Mesodermal cell (in vitro differentiated cells): ENCODE measurements at regions not wholly inside any gene's neighbourhood (a gene's known extent, or its start where the extent isn't known, plus 50 kb on each side); places are given as distances from the start of the nearest gene placed in this dataset.

Experiments used
- H3K27ac ChIP-seq: 2 replicates; pipeline ENCODE4 v1.7.0; 2013; ENCODE audit warnings: mild to moderate bottlenecking, low read depth, low read length, moderate library complexity; ENCODE audit not compliant: severe bottlenecking
- H3K36me3 ChIP-seq: 2 replicates; pipeline ENCODE4 v1.7.1; 2013; ENCODE audit warnings: mild to moderate bottlenecking, low read length, moderate library complexity; ENCODE audit not compliant: control insufficient read depth, insufficient read depth
- H3K4me1 ChIP-seq: one replicate; pipeline ENCODE4 v1.7.1; 2013; ENCODE audit warnings: mild to moderate bottlenecking, low read length; ENCODE audit not compliant: insufficient read depth, control insufficient read depth, poor library complexity, severe bottlenecking
- H3K4me3 ChIP-seq: 2 replicates; pipeline ENCODE4 v1.7.0; 2013; ENCODE audit warnings: low read length, control low read depth, mild to moderate bottlenecking; ENCODE audit not compliant: insufficient read depth, poor library complexity, severe bottlenecking; ENCODE audit errors: extremely low read depth
- H3K9me3 ChIP-seq: 2 replicates; pipeline ENCODE4 v1.7.1; 2013; ENCODE audit warnings: mild to moderate bottlenecking, low read length, moderate library complexity; ENCODE audit not compliant: control insufficient read depth
- WGBS, 2 experiments: methylation state at CpG; one replicate each; pipeline ENCODE4 v1.1.5; 2013; ENCODE audit warnings: missing lambda C conversion rate in 2 of 2; ENCODE audit not compliant: insufficient coverage in 2 of 2; 5-methylcytosine and 5-hydroxymethylcytosine counted together

DNA sequence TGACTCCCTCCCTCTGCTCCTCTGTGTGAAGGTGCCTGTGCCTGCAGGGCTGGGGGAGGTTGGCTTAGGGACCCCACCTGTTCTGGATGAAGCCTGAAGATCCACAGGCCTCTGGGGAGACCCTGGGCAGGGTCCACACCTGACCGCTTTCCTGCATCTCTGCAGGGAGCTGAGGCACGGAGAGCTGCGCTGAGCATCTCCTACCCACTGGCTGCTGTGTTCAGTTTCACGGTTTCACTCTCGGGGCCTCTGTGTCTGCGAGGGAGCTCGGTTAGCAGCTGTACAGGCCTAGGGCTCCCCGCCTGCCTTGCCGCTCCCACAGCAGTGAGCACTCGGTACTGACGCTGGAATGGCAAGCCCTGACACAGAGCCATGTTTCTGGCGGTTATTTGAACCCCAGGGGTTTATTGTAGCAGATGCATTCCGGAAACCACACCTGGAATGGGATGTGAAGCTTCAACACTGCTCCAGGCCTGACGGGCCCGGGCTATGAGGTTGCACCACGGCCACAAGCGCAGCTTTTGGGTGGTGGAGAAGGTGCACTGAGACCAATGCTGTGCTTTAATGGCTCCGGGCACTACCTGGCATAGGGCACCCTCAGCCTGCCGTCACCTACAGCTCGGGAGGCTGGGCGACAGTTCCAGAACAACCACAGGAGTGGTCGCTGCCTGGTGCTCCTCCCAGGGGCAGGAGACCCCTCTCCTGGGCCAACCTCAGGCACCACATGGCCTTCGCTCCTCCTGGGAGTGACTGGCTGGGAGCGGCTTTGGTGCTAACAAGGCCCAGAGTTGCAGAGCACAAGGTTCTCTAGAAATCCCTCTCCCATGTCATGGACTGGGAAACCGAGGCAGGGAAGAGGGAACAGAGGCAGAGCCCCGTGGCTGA, 257.9 kb downstream of the NDUFA10 start:
- 86 to 87% methylated on average over 23 to 24 of the region's 26 CpGs for WGBS, 2 experiments
- Histone ChIP-seq H3K4me1 (no peaks in the 10 kb centered on the region), H3K4me3 (no peak overlapping the region), H3K27ac (no peak overlapping the region), H3K36me3 (no peaks in the 10 kb centered on the region), H3K9me3 (no peaks in the 10 kb centered on the region)

- WGBS, 2 experiments: 93 to 95% methylated on average over 9 to 12 of the region's 12 CpGs
- no peaks in the 10 kb centered on the region for H3K4me1 ChIP-seq
- no peaks in the 10 kb centered on the region for H3K36me3 ChIP-seq
- H3K27ac ChIP-seq: no peak overlapping the region
- no peak overlapping the region for H3K4me3 ChIP-seq
- H3K9me3 ChIP-seq: no peaks in the 10 kb centered on the region
These were observed 259.2 kb downstream of the NDUFA10 start for GRCh38 chr2:239765911-239766310.

DNA sequence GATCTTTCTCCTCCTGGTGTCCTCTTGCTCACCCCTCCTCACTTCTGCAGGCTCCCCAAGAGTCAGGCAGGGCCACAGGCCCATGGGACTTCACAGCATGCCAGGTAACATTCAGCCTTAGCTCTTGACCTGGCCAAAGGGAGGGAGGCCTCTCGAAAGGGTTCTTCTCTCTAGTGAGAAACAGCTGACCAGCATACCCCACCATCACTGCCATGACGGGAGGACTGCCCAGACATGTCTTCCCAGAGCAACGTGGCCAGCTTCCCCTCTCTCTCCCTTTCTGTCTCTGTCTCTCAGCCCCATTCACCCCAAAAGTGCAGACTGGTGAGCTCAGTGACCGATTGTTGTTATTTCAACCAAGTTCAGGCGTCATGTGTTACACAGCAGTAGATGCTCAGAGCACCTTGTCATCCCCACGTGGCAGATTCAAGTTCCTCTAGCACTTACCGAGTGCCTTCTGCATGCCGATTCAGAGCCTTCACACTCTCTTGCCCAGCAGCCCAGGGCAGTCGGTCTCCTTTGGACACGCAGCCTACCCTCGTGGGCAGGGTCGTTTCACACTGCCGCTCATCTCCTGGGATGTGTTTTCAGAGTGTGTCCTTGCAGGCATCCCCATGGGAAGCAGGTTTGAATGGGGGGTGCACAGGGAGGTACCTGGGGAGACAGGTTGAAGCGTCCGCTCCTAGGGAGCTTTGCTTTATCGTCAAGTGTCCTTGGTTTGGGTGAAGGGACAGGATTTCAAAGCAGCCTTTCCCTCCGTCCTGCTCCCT, 259.9 kb downstream of the NDUFA10 start:
- H3K27ac ChIP-seq: no peak overlapping the region
- WGBS, 2 experiments: 85 to 89% methylated on average over 11 to 17 of the region's 17 CpGs

DNA sequence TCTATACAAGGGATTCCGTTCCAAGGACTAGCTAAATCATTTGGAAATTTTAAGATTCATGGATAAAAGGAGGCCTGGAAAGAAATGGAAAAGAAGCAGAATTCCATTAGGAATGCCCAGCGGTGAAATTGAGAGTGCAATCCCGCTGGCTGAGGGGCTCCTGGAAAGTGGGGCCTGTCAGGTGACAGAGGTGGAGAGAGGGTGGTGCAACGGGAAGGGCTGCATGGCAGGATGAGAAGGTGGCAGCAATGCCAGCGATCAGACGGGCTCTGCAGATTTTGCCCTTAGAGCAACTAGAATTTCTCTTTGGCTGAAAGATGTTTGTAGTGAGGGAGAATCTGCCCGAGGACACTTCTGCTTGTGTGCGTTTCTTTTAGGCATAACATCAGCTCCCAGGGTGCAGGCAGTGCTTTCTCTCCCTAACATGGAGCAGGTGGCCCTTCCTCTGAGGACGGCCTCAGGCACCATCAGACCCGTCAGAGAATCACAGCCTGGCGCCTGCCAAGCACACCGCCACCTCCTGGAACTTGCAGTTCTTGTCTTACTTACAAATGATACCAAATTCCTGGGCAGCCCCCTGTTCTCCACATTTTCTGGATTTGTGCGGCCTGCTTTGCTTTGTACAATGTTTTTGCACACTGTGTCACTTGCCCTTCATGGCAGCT, 261.6 kb downstream of the NDUFA10 start:
- Histone ChIP-seq H3K27ac (no peak overlapping the region), H3K4me1 (peaks cover 4% of the 10 kb centered on the region), H3K9me3 (no peaks in the 10 kb centered on the region), H3K36me3 (no peaks in the 10 kb centered on the region), H3K4me3 (no peak overlapping the region)
- 72 to 76% methylated on average over 7 to 11 of the region's 13 CpGs for WGBS, 2 experiments

More for the DNA sequence above, 259.9 kb downstream of the NDUFA10 start:
- no peaks in the 10 kb centered on the region for H3K4me1 ChIP-seq
- H3K36me3 ChIP-seq: no peaks in the 10 kb centered on the region
- H3K4me3 ChIP-seq: no peak overlapping the region
- no peaks in the 10 kb centered on the region for H3K9me3 ChIP-seq

DNA sequence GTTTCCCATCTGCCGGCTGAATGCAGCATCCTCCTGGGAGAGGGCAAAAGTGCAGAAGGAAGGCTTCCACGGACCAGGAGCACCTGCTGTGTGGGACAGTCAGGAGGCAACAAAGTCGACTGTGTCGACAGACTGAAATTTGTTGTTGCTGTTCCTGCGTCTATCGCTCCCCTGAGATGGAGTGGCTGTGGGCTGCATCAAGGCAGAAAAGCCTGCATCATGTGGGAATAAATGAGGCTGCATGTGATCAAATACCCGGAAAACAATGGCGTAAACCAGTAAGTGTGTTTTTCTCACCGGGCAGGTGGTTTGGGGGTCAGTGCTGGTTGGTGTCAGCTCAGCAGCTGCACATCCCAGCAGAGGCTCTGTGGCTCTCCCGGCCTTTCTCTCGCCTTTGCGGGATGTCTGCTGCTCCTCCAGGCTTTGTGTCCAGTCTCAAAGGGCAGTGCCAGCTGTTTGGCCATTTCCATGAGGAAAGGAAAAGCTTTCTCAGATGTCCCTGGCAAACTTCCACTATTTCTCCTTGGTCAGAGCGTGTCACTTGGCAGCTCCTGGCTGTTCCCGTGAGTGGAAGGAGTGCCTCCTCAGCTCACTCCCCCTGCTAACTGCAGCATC, 262.4 kb downstream of the NDUFA10 start:
- no peak overlapping the region for H3K27ac ChIP-seq
- 92% methylated on average over 14 of the region's 14 CpGs for WGBS, 2 experiments

DNA sequence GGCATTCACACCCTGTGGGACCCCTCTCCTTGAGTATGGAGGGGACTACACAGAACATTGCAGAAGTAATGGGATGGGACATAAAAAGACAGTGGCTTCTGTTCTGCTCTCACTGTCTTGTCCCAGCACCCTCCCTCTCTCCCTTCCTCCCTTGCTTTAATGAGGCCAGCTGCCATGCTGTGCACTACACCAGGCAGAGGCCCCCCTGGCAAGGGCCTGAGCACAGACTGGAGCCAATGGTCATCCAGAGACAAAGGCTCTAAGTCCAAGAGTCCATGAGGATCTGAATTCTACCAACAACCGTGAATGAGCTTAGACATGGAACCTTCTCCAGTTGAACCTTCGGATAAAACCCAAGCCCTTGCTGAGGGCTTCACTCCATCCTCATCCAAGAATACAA, 263.0 kb downstream of the NDUFA10 start:
- 91 to 92% methylated on average over 2 of the region's 2 CpGs for WGBS, 2 experiments
- no peaks in the 10 kb centered on the region for H3K36me3 ChIP-seq
- H3K9me3 ChIP-seq: no peaks in the 10 kb centered on the region
- peaks cover 15% of the 10 kb centered on the region for H3K4me1 ChIP-seq
- no peak overlapping the region for H3K4me3 ChIP-seq
- no peak overlapping the region for H3K27ac ChIP-seq

More for the DNA sequence above, 262.4 kb downstream of the NDUFA10 start:
- no peaks in the 10 kb centered on the region for H3K9me3 ChIP-seq
- H3K4me3 ChIP-seq: no peak overlapping the region
- no peaks in the 10 kb centered on the region for H3K36me3 ChIP-seq
- peaks cover 12% of the 10 kb centered on the region for H3K4me1 ChIP-seq

- no peaks in the 10 kb centered on the region for H3K9me3 ChIP-seq
- peaks cover 15% of the 10 kb centered on the region for H3K4me1 ChIP-seq
- H3K36me3 ChIP-seq: no peaks in the 10 kb centered on the region
- H3K4me3 ChIP-seq: no peak overlapping the region
- 89 to 93% methylated on average over 6 of the region's 6 CpGs for WGBS, 2 experiments
- H3K27ac ChIP-seq: no peak overlapping the region
These were observed 264.5 kb downstream of the NDUFA10 start for GRCh38 chr2:239760596-239760995.

DNA sequence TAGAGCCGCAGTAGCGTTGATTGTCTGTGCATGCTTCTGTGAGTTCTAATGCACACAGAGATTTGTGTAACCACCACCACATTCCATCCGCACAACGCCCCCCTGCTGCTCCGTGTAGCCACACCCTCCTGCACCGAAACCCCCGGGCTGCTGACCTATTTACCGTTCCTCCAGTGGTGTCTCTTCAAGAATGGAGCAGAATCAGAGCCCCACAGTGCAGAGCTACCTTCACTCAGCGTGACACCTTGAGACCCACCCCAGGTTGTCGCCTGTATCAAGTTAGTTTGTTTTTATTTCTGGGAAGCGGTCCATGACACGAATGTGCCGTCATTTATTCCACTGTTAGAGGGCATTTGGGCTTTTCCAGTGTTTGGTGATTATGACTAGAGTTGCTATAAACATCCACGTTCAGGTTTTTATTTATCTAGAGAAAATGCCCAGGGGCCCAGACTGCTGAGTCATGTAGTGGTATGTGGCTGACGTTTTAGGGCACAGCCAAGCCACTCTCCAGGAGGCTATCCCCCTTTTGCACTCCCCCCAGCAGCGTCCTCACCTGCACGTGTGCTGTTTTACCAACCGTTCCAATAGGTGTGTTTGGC, 266.8 kb downstream of the NDUFA10 start:
- no peaks in the 10 kb centered on the region for H3K9me3 ChIP-seq
- H3K4me1 ChIP-seq: peaks cover 15% of the 10 kb centered on the region
- 72 to 76% methylated on average over 13 to 15 of the region's 18 CpGs for WGBS, 2 experiments
- H3K27ac ChIP-seq: peak overlapping the region; percentile 59
- H3K36me3 ChIP-seq: no peaks in the 10 kb centered on the region
- no peak overlapping the region for H3K4me3 ChIP-seq

GRCh38 chr2:239756790-239757760, 268.1 kb downstream of the NDUFA10 start:
- Histone ChIP-seq H3K27ac (no peak overlapping the region), H3K36me3 (no peaks in the 10 kb centered on the region), H3K4me3 (no peak overlapping the region), H3K4me1 (peaks cover 19% of the 10 kb centered on the region), H3K9me3 (no peaks in the 10 kb centered on the region)
- WGBS, 2 experiments: 89 to 91% methylated on average over 24 to 28 of the region's 31 CpGs
